MM.1S (cell line): ENCODE measurements at regions not wholly inside any gene's neighbourhood (a gene's known extent, or its start where the extent isn't known, plus 50 kb on each side); places are given as distances from the start of the nearest gene placed in this dataset.

Experiments
- EZH2 ChIP-seq: fragments of 300-600 bp; sonication (generic); optimal IDR thresholded peaks from 2 replicates; pipeline ENCODE3; 2017; ENCODE audit warnings: low read depth, mild to moderate bottlenecking, antibody characterized with exemption, low read length, mixed read lengths
- EZH2phosphoT487 ChIP-seq: fragments of 300-600 bp; sonication (generic); IDR thresholded peaks from 2 replicates; pipeline ENCODE4 v1.6.1; 2018; ENCODE audit warnings: antibody characterized with exemption, low read length
- TF ChIP-seq, protein P1 (sequence below): fragments of 300-600 bp; sonication (generic); IDR thresholded peaks from 2 replicates; pipeline ENCODE4 v1.5.1; 2016; ENCODE audit warnings: antibody characterized with exemption, low read length, mixed read lengths

DNA sequence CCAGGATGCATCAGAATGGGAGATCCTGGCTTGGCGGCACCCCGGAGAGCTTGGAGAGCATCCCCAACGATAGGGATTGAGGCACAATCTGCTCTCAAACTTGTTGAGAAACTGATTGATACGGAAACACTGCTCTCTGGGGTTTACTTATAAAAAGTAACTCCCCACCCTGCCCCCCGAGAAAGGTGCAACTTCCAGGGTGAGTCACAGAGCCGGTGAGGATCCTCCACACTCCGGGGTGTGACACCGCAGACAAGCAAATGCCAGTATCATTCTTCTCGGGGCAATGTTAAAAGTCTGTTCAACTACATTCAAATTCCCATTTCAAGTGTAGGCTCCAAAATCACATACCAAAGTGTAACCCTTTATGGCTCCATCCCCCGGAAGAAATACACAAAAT is 84.4 kb upstream of the MLN start:
- TF ChIP-seq, protein P1, sequence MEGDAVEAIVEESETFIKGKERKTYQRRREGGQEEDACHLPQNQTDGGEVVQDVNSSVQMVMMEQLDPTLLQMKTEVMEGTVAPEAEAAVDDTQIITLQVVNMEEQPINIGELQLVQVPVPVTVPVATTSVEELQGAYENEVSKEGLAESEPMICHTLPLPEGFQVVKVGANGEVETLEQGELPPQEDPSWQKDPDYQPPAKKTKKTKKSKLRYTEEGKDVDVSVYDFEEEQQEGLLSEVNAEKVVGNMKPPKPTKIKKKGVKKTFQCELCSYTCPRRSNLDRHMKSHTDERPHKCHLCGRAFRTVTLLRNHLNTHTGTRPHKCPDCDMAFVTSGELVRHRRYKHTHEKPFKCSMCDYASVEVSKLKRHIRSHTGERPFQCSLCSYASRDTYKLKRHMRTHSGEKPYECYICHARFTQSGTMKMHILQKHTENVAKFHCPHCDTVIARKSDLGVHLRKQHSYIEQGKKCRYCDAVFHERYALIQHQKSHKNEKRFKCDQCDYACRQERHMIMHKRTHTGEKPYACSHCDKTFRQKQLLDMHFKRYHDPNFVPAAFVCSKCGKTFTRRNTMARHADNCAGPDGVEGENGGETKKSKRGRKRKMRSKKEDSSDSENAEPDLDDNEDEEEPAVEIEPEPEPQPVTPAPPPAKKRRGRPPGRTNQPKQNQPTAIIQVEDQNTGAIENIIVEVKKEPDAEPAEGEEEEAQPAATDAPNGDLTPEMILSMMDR: no peak
- TF ChIP-seq EZH2 (no peak), EZH2phosphoT487 (no peak)
